ENCODE measurements at regions not wholly inside any gene's neighbourhood (a gene's known extent, or its start where the extent isn't known, plus 50 kb on each side); places are given as distances from the start of the nearest gene placed in this dataset.

DNA sequence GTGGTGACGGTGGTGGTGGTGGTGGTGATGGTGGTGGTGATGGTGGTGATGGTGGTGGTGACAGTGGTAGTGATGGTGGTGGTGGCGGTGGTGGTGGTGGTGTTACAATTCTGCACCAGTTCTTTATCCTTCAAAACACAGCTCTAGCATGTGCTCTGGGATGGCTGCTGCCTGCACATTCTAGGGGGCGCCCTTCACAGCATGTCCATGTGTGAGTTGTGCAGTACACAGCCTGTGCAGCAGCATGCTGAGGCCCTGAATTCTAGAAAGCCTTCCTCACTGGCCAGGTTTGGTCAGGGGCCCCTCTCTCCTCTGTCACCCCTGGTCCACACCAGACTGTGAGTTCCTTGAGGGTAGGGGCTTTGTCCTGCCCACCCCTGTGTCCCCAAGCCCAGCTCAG lies 67.7 kb downstream of the MATN1 start:
- TF ChIP-seq, protein P1, sequence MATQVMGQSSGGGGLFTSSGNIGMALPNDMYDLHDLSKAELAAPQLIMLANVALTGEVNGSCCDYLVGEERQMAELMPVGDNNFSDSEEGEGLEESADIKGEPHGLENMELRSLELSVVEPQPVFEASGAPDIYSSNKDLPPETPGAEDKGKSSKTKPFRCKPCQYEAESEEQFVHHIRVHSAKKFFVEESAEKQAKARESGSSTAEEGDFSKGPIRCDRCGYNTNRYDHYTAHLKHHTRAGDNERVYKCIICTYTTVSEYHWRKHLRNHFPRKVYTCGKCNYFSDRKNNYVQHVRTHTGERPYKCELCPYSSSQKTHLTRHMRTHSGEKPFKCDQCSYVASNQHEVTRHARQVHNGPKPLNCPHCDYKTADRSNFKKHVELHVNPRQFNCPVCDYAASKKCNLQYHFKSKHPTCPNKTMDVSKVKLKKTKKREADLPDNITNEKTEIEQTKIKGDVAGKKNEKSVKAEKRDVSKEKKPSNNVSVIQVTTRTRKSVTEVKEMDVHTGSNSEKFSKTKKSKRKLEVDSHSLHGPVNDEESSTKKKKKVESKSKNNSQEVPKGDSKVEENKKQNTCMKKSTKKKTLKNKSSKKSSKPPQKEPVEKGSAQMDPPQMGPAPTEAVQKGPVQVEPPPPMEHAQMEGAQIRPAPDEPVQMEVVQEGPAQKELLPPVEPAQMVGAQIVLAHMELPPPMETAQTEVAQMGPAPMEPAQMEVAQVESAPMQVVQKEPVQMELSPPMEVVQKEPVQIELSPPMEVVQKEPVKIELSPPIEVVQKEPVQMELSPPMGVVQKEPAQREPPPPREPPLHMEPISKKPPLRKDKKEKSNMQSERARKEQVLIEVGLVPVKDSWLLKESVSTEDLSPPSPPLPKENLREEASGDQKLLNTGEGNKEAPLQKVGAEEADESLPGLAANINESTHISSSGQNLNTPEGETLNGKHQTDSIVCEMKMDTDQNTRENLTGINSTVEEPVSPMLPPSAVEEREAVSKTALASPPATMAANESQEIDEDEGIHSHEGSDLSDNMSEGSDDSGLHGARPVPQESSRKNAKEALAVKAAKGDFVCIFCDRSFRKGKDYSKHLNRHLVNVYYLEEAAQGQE (IDR thresholded peaks at IDR 0.05; ENCODE audit: insufficient read depth in 1 of 2, low read depth in 2 of 2, low read length in 2 of 2) = no peak
- no peak for TF ChIP-seq POLR2AphosphoS5 (IDR thresholded peaks at IDR 0.05; ENCODE audit: low read depth, low read length)

All from PFSK-1 (cell line).